HEK293 (cell line): ENCODE measurements at regions not wholly inside any gene's neighbourhood (a gene's known extent, or its start where the extent isn't known, plus 50 kb on each side); places are given as distances from the start of the nearest gene placed in this dataset.

Experiments
- GLIS1 ChIP-seq: fragments of 450-650 bp; formaldehyde crosslinking; IDR thresholded peaks from 2 replicates; pipeline ENCODE4 v1.5.1; 2016; ENCODE audit warnings: missing biosample characterization, missing genetic modification characterization
- MYNN ChIP-seq: fragments of 450-650 bp; formaldehyde crosslinking; IDR thresholded peaks from 2 replicates; pipeline ENCODE4 v1.5.1; 2016; ENCODE audit warnings: missing biosample characterization, missing genetic modification characterization, borderline replicate concordance
- SP2 ChIP-seq: fragments of 450-650 bp; formaldehyde crosslinking; IDR thresholded peaks from 2 replicates; pipeline ENCODE4 v1.5.1; 2016; ENCODE audit warnings: missing biosample characterization, missing genetic modification characterization
- ZNF114 ChIP-seq: fragments of 450-650 bp; formaldehyde crosslinking; IDR thresholded peaks from 2 replicates; pipeline ENCODE4 v1.5.0; 2017; ENCODE audit warnings: missing biosample characterization, missing genetic modification characterization
- ZNF274 ChIP-seq, 2 experiments: fragments of 200-500 bp in 1 of 2; fragments of 450-650 bp in 1 of 2; sonication (Bioruptor generic) in 1 of 2; formaldehyde crosslinking in 1 of 2; IDR thresholded peaks; 2 replicates each; pipeline versions ENCODE4 v1.5.1 to v1.6.1; 2014 to 2016; ENCODE audit warnings: borderline replicate concordance in 1 of 2, inconsistent platforms in 1 of 2, low read length in 1 of 2, missing biosample characterization in 1 of 2, missing genetic modification characterization in 1 of 2
- ZNF324 ChIP-seq: fragments of 450-650 bp; formaldehyde crosslinking; IDR thresholded peaks from 2 replicates; pipeline ENCODE4 v1.5.1; 2016; ENCODE audit warnings: missing biosample characterization, missing genetic modification characterization
- ZNF555 ChIP-seq: fragments of 450-650 bp; formaldehyde crosslinking; conservative IDR thresholded peaks from 2 replicates; pipeline ENCODE4 v1.5.1; 2017; ENCODE audit warnings: missing biosample characterization, mild to moderate bottlenecking, missing genetic modification characterization, inconsistent platforms
- ZNF776 ChIP-seq: fragments of 450-650 bp; formaldehyde crosslinking; IDR thresholded peaks from 2 replicates; pipeline ENCODE4 v1.5.0; 2017; ENCODE audit warnings: missing biosample characterization, missing genetic modification characterization, borderline replicate concordance
- TF ChIP-seq, protein P1 (sequence below): fragments of 450-650 bp; formaldehyde crosslinking; IDR thresholded peaks from 2 replicates; pipeline ENCODE4 v1.5.1; 2017; ENCODE audit warnings: missing biosample characterization, missing genetic modification characterization
- TF ChIP-seq, protein P2 (sequence below): fragments of 450-650 bp; formaldehyde crosslinking; IDR thresholded peaks from 2 replicates; pipeline ENCODE4 v1.5.1; 2016; ENCODE audit warnings: missing biosample characterization, missing genetic modification characterization

DNA sequence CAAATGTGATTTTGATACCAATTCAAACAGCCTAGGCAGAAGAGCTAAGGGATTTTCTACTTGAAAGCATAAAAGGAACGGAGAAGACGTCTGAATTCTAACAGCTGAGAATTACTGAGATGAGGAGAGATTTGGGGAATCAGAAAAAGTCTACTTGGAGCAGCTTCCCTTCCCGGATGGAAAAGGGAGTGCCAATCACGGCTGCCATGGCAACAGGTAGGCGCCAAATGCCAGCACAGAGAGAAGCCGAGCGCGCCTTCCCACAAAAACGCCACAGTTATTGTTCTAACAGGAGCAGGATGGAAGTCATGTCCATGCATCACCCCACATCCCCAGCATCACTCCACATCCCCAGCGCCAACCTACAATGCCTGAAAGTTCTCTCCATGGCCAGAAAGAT lies 63.5 kb upstream of the PRR20G start:
- TF ChIP-seq ZNF324 (tag by site-specific recombination) (no peak), ZNF274 (IDR thresholded peaks at IDR 0.05; ENCODE audit: low read length) (no peak), ZNF274 (tag by site-specific recombination; IDR thresholded peaks at IDR 0.05; ENCODE audit: borderline replicate concordance) (no peak), ZNF776 (tag by site-specific recombination) (no peak), SP2 (tag by site-specific recombination) (no peak), ZNF114 (tag by site-specific recombination) (no peak), GLIS1 (no peak), ZNF555 (tag by site-specific recombination) (no peak), MYNN (tag by site-specific recombination) (no peak)
- TF ChIP-seq, protein P1, sequence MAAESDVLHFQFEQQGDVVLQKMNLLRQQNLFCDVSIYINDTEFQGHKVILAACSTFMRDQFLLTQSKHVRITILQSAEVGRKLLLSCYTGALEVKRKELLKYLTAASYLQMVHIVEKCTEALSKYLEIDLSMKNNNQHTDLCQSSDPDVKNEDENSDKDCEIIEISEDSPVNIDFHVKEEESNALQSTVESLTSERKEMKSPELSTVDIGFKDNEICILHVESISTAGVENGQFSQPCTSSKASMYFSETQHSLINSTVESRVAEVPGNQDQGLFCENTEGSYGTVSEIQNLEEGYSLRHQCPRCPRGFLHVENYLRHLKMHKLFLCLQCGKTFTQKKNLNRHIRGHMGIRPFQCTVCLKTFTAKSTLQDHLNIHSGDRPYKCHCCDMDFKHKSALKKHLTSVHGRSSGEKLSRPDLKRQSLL = no peak
- TF ChIP-seq, protein P2, sequence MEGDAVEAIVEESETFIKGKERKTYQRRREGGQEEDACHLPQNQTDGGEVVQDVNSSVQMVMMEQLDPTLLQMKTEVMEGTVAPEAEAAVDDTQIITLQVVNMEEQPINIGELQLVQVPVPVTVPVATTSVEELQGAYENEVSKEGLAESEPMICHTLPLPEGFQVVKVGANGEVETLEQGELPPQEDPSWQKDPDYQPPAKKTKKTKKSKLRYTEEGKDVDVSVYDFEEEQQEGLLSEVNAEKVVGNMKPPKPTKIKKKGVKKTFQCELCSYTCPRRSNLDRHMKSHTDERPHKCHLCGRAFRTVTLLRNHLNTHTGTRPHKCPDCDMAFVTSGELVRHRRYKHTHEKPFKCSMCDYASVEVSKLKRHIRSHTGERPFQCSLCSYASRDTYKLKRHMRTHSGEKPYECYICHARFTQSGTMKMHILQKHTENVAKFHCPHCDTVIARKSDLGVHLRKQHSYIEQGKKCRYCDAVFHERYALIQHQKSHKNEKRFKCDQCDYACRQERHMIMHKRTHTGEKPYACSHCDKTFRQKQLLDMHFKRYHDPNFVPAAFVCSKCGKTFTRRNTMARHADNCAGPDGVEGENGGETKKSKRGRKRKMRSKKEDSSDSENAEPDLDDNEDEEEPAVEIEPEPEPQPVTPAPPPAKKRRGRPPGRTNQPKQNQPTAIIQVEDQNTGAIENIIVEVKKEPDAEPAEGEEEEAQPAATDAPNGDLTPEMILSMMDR (tag by site-specific recombination) = no peak
